HUES6 (cell line): ENCODE measurements at regions not wholly inside any gene's neighbourhood (a gene's known extent, or its start where the extent isn't known, plus 50 kb on each side); places are given as distances from the start of the nearest gene placed in this dataset.

Experiments used
- H3K27ac ChIP-seq: 2 replicates; pipeline ENCODE4 v1.7.0; 2013; ENCODE audit warnings: low read depth, mild to moderate bottlenecking, low read length, inconsistent platforms
- H3K27me3 ChIP-seq: 2 replicates; pipeline ENCODE4 v1.6.1; 2013; ENCODE audit warnings: low read length; ENCODE audit not compliant: control insufficient read depth, insufficient read depth
- H3K36me3 ChIP-seq: 2 replicates; pipeline ENCODE4 v1.6.1; 2013; ENCODE audit warnings: low read length; ENCODE audit not compliant: control insufficient read depth, insufficient read depth
- H3K4me1 ChIP-seq: 2 replicates; pipeline ENCODE4 v1.6.1; 2013; ENCODE audit warnings: low read length; ENCODE audit not compliant: control insufficient read depth, insufficient read depth
- H3K4me3 ChIP-seq: 2 replicates; pipeline ENCODE4 v1.5.1; 2013; ENCODE audit warnings: low read depth, low read length
- H3K9ac ChIP-seq: one replicate; pipeline ENCODE4 v1.6.1; 2013; ENCODE audit warnings: mild to moderate bottlenecking, low read length
- H3K9me3 ChIP-seq: 2 replicates; pipeline ENCODE4 v1.6.1; 2013; ENCODE audit warnings: low read depth, low read length; ENCODE audit not compliant: control insufficient read depth, insufficient read depth

- no peaks in the 10 kb centered on the region for H3K27me3 ChIP-seq
- H3K36me3 ChIP-seq: no peaks in the 10 kb centered on the region
- no peak overlapping the region for H3K9ac ChIP-seq
- H3K4me1 ChIP-seq: no peaks in the 10 kb centered on the region
- no peak overlapping the region for H3K4me3 ChIP-seq
- no peaks in the 10 kb centered on the region for H3K9me3 ChIP-seq
- no peak overlapping the region for H3K27ac ChIP-seq
These were observed 51.7 kb upstream of the RCN1 start for GRCh38 chr11:32039149-32039548.

GRCh38 chr11:32034680-32035079, 56.2 kb upstream of the RCN1 start:
- Histone ChIP-seq H3K9me3 (no peaks in the 10 kb centered on the region), H3K36me3 (no peaks in the 10 kb centered on the region), H3K27me3 (no peaks in the 10 kb centered on the region), H3K4me3 (no peak overlapping the region), H3K27ac (no peak overlapping the region), H3K4me1 (no peaks in the 10 kb centered on the region), H3K9ac (no peak overlapping the region)

- no peaks in the 10 kb centered on the region for H3K36me3 ChIP-seq
- no peak overlapping the region for H3K9ac ChIP-seq
- H3K27me3 ChIP-seq: no peaks in the 10 kb centered on the region
- H3K9me3 ChIP-seq: no peaks in the 10 kb centered on the region
- no peak overlapping the region for H3K4me3 ChIP-seq
- H3K4me1 ChIP-seq: no peaks in the 10 kb centered on the region
- no peak overlapping the region for H3K27ac ChIP-seq
These were observed 56.7 kb upstream of the RCN1 start for GRCh38 chr11:32034149-32034548.

- Histone ChIP-seq H3K36me3 (no peaks in the 10 kb centered on the region), H3K9ac (no peak overlapping the region)
These were observed 57.4 kb upstream of the RCN1 start for GRCh38 chr11:32033491-32033890.

GRCh38 chr11:32033067-32033466, 57.8 kb upstream of the RCN1 start:
- Histone ChIP-seq H3K27me3 (no peaks in the 10 kb centered on the region), H3K27ac (no peak overlapping the region), H3K36me3 (no peaks in the 10 kb centered on the region), H3K4me1 (no peaks in the 10 kb centered on the region), H3K4me3 (no peak overlapping the region), H3K9ac (no peak overlapping the region), H3K9me3 (no peaks in the 10 kb centered on the region)

More at GRCh38 chr11:32033491-32033890, 57.4 kb upstream of the RCN1 start:
- H3K27ac ChIP-seq: no peak overlapping the region
- H3K9me3 ChIP-seq: no peaks in the 10 kb centered on the region
- H3K4me1 ChIP-seq: no peaks in the 10 kb centered on the region
- no peak overlapping the region for H3K4me3 ChIP-seq
- H3K27me3 ChIP-seq: no peaks in the 10 kb centered on the region

- no peaks in the 10 kb centered on the region for H3K36me3 ChIP-seq
- no peaks in the 10 kb centered on the region for H3K27me3 ChIP-seq
- no peak overlapping the region for H3K4me3 ChIP-seq
- H3K9me3 ChIP-seq: no peaks in the 10 kb centered on the region
- no peaks in the 10 kb centered on the region for H3K4me1 ChIP-seq
- H3K9ac ChIP-seq: no peak overlapping the region
- H3K27ac ChIP-seq: no peak overlapping the region
These were observed 58.4 kb upstream of the RCN1 start for GRCh38 chr11:32032478-32032877.

- Histone ChIP-seq H3K4me3 (no peak overlapping the region), H3K27ac (no peak overlapping the region), H3K9me3 (no peaks in the 10 kb centered on the region), H3K4me1 (no peaks in the 10 kb centered on the region), H3K9ac (no peak overlapping the region), H3K36me3 (no peaks in the 10 kb centered on the region), H3K27me3 (no peaks in the 10 kb centered on the region)
These were observed 58.8 kb upstream of the RCN1 start for GRCh38 chr11:32032052-32032451.

- Histone ChIP-seq H3K4me3 (no peak overlapping the region), H3K9me3 (no peaks in the 10 kb centered on the region), H3K27ac (no peak overlapping the region), H3K36me3 (no peaks in the 10 kb centered on the region), H3K27me3 (no peaks in the 10 kb centered on the region), H3K9ac (no peak overlapping the region), H3K4me1 (no peaks in the 10 kb centered on the region)
These were observed 59.9 kb upstream of the RCN1 start for GRCh38 chr11:32030875-32031503.

- no peaks in the 10 kb centered on the region for H3K27me3 ChIP-seq
- no peaks in the 10 kb centered on the region for H3K9me3 ChIP-seq
- H3K36me3 ChIP-seq: no peaks in the 10 kb centered on the region
- no peaks in the 10 kb centered on the region for H3K4me1 ChIP-seq
- no peak overlapping the region for H3K27ac ChIP-seq
- H3K4me3 ChIP-seq: no peak overlapping the region
- no peak overlapping the region for H3K9ac ChIP-seq
These were observed 61.2 kb upstream of the RCN1 start for GRCh38 chr11:32029721-32030120.

- no peaks in the 10 kb centered on the region for H3K36me3 ChIP-seq
- H3K9me3 ChIP-seq: no peaks in the 10 kb centered on the region
- H3K27me3 ChIP-seq: no peaks in the 10 kb centered on the region
- H3K4me1 ChIP-seq: no peaks in the 10 kb centered on the region
- no peak overlapping the region for H3K4me3 ChIP-seq
- no peak overlapping the region for H3K9ac ChIP-seq
- H3K27ac ChIP-seq: no peak overlapping the region
These were observed 62.7 kb upstream of the RCN1 start for GRCh38 chr11:32028201-32028600.

GRCh38 chr11:32026766-32027165, 64.1 kb upstream of the RCN1 start:
- Histone ChIP-seq H3K36me3 (no peaks in the 10 kb centered on the region), H3K4me3 (no peak overlapping the region), H3K4me1 (no peaks in the 10 kb centered on the region), H3K9me3 (no peaks in the 10 kb centered on the region), H3K27me3 (no peaks in the 10 kb centered on the region), H3K27ac (no peak overlapping the region), H3K9ac (no peak overlapping the region)

- Histone ChIP-seq H3K9ac (no peak overlapping the region), H3K4me1 (no peaks in the 10 kb centered on the region), H3K27me3 (no peaks in the 10 kb centered on the region), H3K9me3 (no peaks in the 10 kb centered on the region), H3K4me3 (no peak overlapping the region), H3K27ac (no peak overlapping the region), H3K36me3 (no peaks in the 10 kb centered on the region)
These were observed 65.9 kb upstream of the RCN1 start for GRCh38 chr11:32024948-32025347.
